Embryonic facial prominence (tissue), 1 donor: ENCODE measurements at regions not wholly inside any gene's neighbourhood (a gene's known extent, or its start where the extent isn't known, plus 50 kb on each side); places are given as distances from the start of the nearest gene placed in this dataset.
"Not testable (repeated sequence)": the region's sequence is repeated elsewhere in the genome, so short reads cannot be mapped to it uniquely, and the experiment has no call there.

ENCODE experiments used
- DNase-seq: peaks from one replicate; pipeline ENCODE4 v3.0.0-alpha.2; 2016; ENCODE audit errors: extremely low spot score

DNA sequence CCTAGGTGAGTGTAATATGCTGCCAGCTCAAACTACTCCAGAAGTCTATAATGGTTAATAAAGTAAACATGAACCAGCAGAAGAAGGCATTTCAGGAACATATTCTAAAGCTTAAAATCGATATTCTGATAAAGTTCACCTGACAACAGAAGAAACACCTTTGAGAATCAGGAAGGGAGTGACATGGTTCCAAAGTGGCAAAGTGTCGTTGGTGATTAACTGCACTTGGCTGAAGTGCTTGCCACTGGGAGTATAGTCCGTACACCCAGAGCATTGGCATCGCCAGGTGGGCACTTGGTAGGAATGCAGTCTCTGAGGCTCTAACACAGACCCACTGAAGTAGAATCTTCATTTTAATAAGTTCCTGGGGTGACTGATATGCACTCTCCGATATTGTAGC, 76.0 kb upstream of the H2AZ1 start:
- DNase-seq: no peak

DNA sequence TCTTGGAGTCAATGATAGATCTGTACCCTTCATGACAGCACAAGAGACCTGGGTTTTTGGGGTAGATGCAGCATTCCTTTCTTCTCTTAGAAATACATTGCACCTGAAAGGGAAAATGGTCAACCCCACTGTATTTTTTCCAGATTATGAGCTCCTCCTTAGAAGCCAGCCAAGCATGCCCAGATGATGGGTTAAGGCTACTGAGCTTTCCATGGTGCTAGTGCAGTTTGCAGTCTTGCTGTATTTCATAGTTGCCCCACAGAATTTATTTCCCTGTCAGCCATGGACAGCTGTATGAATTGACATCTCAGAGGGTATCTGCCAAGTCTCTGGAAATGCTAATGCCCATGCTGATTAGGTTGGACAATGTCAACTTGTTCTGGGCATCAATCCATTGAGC, 73.7 kb upstream of the H2AZ1 start:
- DNase-seq: no peak

DNA sequence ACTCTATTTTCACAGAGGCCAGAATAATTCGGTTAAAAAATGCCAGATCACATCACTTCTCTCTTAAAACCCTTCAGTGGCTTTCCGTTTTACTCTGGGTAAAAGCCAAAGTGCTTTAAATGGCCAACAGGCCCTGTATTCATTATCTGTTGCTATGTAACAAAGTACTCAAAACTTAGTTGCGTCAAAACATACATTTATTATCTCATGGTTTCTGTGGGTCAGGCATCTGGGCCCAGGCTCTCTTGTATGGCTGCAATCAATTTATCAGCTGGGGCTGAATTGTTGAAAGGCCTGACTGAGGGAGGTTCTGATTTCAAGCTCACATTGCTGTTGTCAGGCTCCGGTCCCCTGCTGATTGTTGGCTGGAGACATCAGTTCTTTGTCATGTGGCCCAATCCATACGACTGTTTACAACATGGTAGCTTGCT, 72.7 kb upstream of the H2AZ1 start:
- DNase-seq: peak; percentile 28

DNA sequence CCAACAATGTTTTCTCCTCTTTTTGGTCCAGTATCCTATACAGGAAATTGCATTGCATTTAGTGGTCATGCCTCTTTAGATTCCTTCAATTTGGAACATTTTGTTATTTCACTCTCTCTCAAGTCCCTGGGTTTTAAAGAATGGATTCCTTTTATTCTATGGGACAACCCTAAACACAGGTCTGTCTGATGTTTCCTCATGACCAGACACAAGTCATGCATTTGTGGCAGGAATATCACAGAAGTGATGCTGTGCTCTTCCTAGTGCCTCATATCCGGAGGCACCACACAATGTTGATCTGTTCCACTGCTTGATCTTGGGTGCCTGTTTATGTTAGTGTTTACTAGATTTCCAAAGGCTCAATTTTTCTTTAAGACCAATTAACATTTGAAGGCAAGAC, 69.7 kb upstream of the H2AZ1 start:
- DNase-seq: no peak

DNA sequence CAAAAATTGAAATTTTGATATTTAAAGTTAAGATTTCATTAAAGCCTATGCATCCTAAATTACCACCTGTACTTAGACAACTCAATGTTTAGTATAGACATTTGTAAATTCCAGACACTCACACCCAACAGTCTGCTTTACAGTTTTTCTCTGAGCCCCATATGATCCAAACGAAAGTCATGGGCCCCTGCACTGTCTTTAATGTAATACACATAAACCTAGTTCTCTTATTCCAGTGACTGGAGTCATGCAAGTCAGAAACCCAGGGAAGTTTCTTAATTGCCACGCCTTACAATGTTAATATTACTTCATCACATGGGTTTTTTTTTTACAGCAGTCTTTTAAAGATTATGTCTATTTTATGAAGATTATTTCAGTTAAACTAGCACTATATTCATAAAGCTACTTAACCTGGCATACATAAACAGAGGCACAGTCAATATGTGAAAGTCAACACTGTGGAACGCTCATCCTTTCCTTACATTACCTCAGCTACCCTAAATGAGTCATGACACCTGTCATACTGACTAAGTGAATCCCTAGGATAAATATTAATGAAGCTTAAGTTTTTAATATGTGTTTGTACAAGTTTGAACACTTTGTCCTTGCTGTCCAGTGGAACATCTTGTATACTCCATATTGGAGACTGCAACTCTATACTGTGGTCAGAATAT, 67.7 kb upstream of the H2AZ1 start:
- DNase-seq: no peak

DNA sequence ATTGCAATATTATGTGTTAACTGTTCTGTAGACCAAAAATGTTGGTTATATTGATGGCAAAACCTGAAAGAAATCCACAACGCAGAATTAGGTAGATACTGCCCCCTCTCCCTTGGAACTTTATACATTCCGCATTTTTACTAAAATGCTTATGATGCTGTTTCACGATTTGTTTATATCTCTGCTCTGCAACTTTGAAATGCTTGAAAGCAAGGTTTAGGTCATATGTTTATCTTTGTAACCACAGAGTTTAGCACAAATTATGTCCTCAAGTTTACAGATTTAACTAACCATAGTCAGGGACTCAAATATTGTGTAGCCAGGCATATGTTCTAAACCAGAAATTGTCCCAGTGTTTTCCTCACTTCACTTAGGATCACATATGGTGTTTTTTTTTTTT, 66.1 kb upstream of the H2AZ1 start:
- DNase-seq: no peak

DNA sequence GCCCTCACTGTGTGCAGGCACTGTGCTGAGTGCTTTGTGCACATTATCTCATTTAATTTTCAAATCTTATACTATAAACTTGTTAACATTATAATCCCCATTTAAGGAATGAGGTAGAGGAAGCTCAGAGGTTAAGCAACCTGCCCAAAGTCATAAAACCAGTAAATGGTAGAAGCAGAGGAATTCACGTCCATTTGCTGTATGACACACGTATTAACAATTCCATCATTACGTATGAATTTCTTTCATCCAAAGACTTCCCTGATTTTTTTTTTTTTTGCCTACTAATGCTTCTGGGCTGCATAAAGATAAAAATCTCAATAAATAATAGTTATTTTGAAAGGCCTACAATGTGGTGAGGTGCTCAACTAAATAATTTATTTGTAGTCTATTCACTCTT, 64.5 kb upstream of the H2AZ1 start:
- no peak for DNase-seq

DNA sequence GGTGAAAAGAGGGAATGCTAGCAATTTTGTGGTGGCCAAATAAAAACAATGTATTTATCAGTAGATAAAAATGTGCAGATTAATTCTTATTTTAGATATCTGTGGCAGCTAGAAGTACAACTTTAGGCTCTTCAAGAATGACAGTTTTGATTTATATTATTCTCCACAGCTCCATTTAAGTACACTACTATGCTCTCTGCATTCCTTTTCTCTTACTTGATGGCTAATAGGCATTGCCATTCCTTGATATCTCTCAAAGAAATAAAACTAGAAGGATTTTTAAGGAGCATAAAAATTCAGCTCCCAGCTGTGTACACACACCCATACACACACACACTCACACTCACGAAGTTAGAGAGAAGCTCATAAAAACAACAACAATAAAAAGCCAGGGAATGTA, 59.4 kb upstream of the H2AZ1 start:
- no peak for DNase-seq

DNA sequence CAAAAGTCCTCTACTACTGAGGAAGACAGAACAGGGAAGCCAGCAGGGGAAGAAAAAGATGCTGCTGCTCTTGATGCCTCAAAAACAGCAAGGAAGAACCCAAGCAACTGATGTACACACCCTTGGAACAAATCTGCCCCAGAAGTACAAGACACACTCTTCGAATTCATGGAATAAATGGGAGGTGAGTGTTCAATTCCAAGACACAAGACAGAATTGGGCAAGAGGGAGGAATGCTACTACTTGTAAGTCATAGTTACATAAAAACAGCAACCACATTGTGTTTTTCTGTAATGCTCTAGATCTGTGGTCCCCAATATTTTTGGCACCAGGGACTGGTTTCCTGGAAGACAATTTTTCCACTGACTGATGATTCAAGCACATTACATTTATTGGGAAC, 58.0 kb upstream of the H2AZ1 start:
- no peak for DNase-seq

DNA sequence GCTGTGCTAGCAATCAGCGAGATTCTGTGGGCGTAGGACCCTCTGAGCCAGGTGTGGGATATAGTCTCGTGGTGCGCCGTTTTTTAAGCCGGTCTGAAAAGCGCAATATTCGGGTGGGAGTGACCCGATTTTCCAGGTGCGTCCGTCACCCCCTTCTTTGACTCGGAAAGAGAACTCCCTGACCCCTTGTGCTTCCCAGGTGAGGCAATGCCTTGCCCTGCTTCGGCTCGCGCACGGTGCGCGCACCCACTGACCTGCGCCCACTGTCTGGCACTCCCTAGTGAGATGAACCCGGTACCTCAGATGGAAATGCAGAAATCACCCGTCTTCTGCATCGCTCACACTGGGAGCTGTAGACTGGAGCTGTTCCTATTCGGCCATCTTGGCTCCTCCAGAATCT, 56.1 kb upstream of the H2AZ1 start:
- DNase-seq: not testable (repeated sequence)
